Fibroblast of lung (primary cell): ENCODE measurements at regions not wholly inside any gene's neighbourhood (a gene's known extent, or its start where the extent isn't known, plus 50 kb on each side); places are given as distances from the start of the nearest gene placed in this dataset.
A peak's percentile ranks its signal among the peaks of the same experiment; 100 is the strongest.
"Not testable (repeated sequence)": the region's sequence is repeated elsewhere in the genome, so short reads cannot be mapped to it uniquely, and the experiment has no call there.

Experiments used
- DNase-seq, 2 donors: peaks; one replicate each; pipeline versions ENCODE4 v3.0.0 to v3.0.0-alpha.2; 2010; ENCODE audit warnings: low read depth in 2 of 2
- H2AFZ ChIP-seq: 2 replicates; pipeline ENCODE4 v1.5.1; 2012; ENCODE audit warnings: low read length, control low read depth, inconsistent platforms
- H3K27ac ChIP-seq: 2 replicates; pipeline ENCODE4 v1.5.1; 2011; ENCODE audit warnings: low read length, control low read depth; ENCODE audit not compliant: insufficient read depth
- H3K27me3 ChIP-seq: 2 replicates; pipeline ENCODE4 v1.5.1; 2011; ENCODE audit warnings: mild to moderate bottlenecking, low read length; ENCODE audit not compliant: control insufficient read depth, insufficient read depth
- H3K36me3 ChIP-seq: 2 replicates; pipeline ENCODE4 v1.5.1; 2011; ENCODE audit warnings: low read length; ENCODE audit not compliant: control insufficient read depth, insufficient read depth
- H3K4me1 ChIP-seq: 2 replicates; pipeline ENCODE4 v1.5.1; 2011; ENCODE audit warnings: low read length; ENCODE audit not compliant: control insufficient read depth, insufficient read depth; ENCODE audit errors: extremely low read depth
- H3K4me2 ChIP-seq: 2 replicates; pipeline ENCODE4 v1.5.1; 2011; ENCODE audit warnings: low read length, control low read depth; ENCODE audit not compliant: insufficient read depth; ENCODE audit errors: extremely low read depth
- H3K4me3 ChIP-seq, 4 experiments: fragments of 200-600 bp in 1 of 4; sonication (generic) in 1 of 4; replicated peaks in 1 of 4; 2 replicates each; pipeline ENCODE4 v1.5.1; 2011 to 2016; ENCODE audit warnings: low read length in 4 of 4, low read depth in 3 of 4, mild to moderate bottlenecking in 3 of 4, control low read depth in 2 of 4, inconsistent platforms in 1 of 4, mixed read lengths in 1 of 4; ENCODE audit not compliant: insufficient read depth in 1 of 4; ENCODE audit errors: control extremely low read depth in 1 of 4
- H3K79me2 ChIP-seq: 2 replicates; pipeline ENCODE4 v1.5.1; 2012; ENCODE audit warnings: mild to moderate bottlenecking, low read length, inconsistent platforms; ENCODE audit not compliant: control insufficient read depth, insufficient read depth
- H3K9ac ChIP-seq: 2 replicates; pipeline ENCODE4 v1.5.1; 2011; ENCODE audit warnings: mild to moderate bottlenecking, low read length, control low read depth; ENCODE audit not compliant: insufficient read depth
- H3K9me3 ChIP-seq: 2 replicates; pipeline ENCODE4 v1.5.1; 2012; ENCODE audit warnings: low read depth, low read length; ENCODE audit not compliant: control insufficient read depth, insufficient read depth
- H4K20me1 ChIP-seq: 2 replicates; pipeline ENCODE4 v1.5.1; 2011; ENCODE audit warnings: low read length; ENCODE audit not compliant: control insufficient read depth, insufficient read depth; ENCODE audit errors: extremely low read depth
- EZH2 ChIP-seq: IDR thresholded peaks from 2 replicates; pipeline ENCODE4 v1.5.1; 2012; ENCODE audit warnings: low read length, control low read depth, mild to moderate bottlenecking; ENCODE audit errors: missing control alignments
- TF ChIP-seq, protein P1 (sequence below), 2 donors: IDR thresholded peaks in 1 of 2; conservative IDR thresholded peaks in 1 of 2; 1 replicate in 1 of 2; 2 replicates in 1 of 2; pipeline ENCODE4 v1.5.1; 2011 to 2012; ENCODE audit warnings: low read length in 2 of 2, control low read depth in 1 of 2, inconsistent platforms in 1 of 2, low read depth in 1 of 2, mild to moderate bottlenecking in 1 of 2

DNA sequence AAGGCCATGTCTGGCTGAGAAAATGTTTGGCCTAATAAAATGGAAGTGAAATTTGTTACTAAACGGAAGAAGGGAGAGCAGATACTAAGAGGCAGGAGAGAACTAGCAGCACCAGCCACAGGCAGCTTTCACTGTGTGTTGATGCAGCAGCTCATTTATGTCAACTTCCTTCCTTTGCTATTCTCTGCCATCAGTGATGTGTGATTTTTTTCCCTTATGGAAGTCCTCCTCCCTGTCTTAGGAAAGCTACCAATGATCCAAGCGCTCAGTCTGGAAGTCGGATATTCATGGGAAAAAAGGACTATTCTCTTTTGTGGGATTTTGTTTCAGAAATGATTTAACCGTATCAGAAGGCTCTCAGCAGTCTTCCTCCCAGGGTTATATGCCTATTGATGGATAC is 1629.2 kb downstream of the CDH8 start:
- no peak overlapping the region for H3K4me3 ChIP-seq
- no peaks in the 10 kb centered on the region for H4K20me1 ChIP-seq
- H2AFZ ChIP-seq, result no peak overlapping the region
- no peaks in the 10 kb centered on the region for H3K4me1 ChIP-seq
- DNase-seq, result no peak
- H3K4me2 ChIP-seq, result no peak overlapping the region
- H3K27ac ChIP-seq, result no peak overlapping the region
- TF ChIP-seq EZH2, result no peak
- TF ChIP-seq, protein P1, sequence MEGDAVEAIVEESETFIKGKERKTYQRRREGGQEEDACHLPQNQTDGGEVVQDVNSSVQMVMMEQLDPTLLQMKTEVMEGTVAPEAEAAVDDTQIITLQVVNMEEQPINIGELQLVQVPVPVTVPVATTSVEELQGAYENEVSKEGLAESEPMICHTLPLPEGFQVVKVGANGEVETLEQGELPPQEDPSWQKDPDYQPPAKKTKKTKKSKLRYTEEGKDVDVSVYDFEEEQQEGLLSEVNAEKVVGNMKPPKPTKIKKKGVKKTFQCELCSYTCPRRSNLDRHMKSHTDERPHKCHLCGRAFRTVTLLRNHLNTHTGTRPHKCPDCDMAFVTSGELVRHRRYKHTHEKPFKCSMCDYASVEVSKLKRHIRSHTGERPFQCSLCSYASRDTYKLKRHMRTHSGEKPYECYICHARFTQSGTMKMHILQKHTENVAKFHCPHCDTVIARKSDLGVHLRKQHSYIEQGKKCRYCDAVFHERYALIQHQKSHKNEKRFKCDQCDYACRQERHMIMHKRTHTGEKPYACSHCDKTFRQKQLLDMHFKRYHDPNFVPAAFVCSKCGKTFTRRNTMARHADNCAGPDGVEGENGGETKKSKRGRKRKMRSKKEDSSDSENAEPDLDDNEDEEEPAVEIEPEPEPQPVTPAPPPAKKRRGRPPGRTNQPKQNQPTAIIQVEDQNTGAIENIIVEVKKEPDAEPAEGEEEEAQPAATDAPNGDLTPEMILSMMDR (conservative IDR thresholded peaks at IDR 0.05 in 1 of 2, IDR thresholded peaks at IDR 0.05 in 1 of 2; ENCODE audit: low read depth in 1 of 2, low read length in 2 of 2), result no peak
- H3K9me3 ChIP-seq, result no peaks in the 10 kb centered on the region
- no peaks in the 10 kb centered on the region for H3K36me3 ChIP-seq
- H3K27me3 ChIP-seq, result no peaks in the 10 kb centered on the region
- no peak overlapping the region for H3K9ac ChIP-seq
- no peaks in the 10 kb centered on the region for H3K79me2 ChIP-seq

DNA sequence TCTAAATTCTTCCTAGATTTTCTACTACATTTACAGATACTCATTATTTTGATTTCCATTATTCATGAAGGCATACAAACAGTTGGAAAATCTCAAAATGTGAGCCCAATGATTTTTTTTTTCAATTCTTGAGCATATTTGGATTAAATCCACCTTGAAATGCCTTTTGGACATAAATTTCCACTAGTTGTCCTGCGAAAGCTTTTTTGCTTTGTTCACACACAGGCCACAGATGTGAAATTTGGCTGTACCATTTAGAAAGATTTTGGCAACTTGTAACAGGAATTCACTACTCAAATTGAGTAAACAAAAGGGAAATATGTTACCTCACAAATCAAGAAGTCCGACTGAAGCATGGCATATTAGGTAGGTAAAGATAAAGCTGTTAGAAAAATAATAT is 1631.0 kb downstream of the CDH8 start:
- no peaks in the 10 kb centered on the region for H3K27me3 ChIP-seq
- no peaks in the 10 kb centered on the region for H3K4me1 ChIP-seq
- no peaks in the 10 kb centered on the region for H3K36me3 ChIP-seq
- H4K20me1 ChIP-seq, result no peaks in the 10 kb centered on the region
- no peaks in the 10 kb centered on the region for H3K9me3 ChIP-seq
- H3K79me2 ChIP-seq, result no peaks in the 10 kb centered on the region
- H3K4me3 ChIP-seq, result no peak overlapping the region
- no peak for DNase-seq
- TF ChIP-seq, protein P1 (conservative IDR thresholded peaks at IDR 0.05 in 1 of 2, IDR thresholded peaks at IDR 0.05 in 1 of 2; ENCODE audit: low read depth in 1 of 2, low read length in 2 of 2), result no peak
- TF ChIP-seq EZH2, result no peak
- H3K9ac ChIP-seq, result no peak overlapping the region
- H3K27ac ChIP-seq, result no peak overlapping the region
- no peak overlapping the region for H3K4me2 ChIP-seq
- H2AFZ ChIP-seq, result no peak overlapping the region

DNA sequence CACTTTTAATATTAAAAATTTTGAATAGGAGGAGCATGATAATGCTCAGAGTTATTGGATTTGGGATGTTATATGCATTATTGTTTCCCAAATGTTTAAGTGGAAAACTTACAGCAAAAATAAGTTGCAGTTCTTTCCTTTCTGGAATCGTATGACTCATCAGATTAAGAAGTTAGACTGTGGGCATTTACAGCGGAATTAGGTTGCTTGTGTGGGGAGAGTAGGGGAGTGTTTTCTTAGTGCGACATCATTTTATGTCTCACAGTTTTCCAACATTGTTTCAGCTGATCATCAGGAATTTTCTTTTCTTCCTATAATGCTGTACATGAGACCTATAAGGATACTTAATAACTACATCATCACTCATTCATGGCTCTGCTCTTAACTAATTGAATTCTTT is 1631.8 kb downstream of the CDH8 start:
- Histone ChIP-seq H3K27ac (no peak overlapping the region), H3K36me3 (no peaks in the 10 kb centered on the region), H3K4me2 (no peak overlapping the region), H3K4me1 (no peaks in the 10 kb centered on the region), H2AFZ (no peak overlapping the region), H3K9me3 (no peaks in the 10 kb centered on the region), H3K4me3 (no peak overlapping the region), H3K27me3 (no peaks in the 10 kb centered on the region), H3K9ac (no peak overlapping the region), H4K20me1 (no peaks in the 10 kb centered on the region), H3K79me2 (no peaks in the 10 kb centered on the region)
- TF ChIP-seq, protein P1 (conservative IDR thresholded peaks at IDR 0.05 in 1 of 2, IDR thresholded peaks at IDR 0.05 in 1 of 2; ENCODE audit: low read depth in 1 of 2, low read length in 2 of 2), result no peak
- no peak for TF ChIP-seq EZH2
- peak in 1 of 2 donors; percentile 30 for DNase-seq

DNA sequence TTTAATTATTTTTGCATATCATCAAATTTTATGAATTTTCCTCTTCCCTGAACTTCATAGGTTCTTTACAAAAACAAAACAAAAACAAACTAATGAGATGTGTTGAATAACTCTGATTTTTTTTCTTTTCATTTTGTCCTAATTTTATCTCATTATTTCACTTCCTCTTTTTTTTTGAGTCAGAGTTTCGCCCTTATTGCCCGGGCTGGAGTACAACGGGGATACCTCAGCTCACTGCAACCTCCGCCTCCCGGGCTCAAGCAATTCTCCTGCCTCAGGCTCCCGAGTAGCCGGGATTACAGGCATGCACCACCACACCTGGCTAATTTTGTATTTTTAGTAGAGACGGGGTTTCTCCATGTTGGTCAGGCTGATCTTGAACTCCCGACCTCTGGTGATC is 1633.3 kb downstream of the CDH8 start:
- H3K79me2 ChIP-seq, H3K36me3 ChIP-seq, H4K20me1 ChIP-seq, H2AFZ ChIP-seq, H3K27me3 ChIP-seq, H3K4me1 ChIP-seq, DNase-seq, H3K9ac ChIP-seq, H3K27ac ChIP-seq, H3K4me2 ChIP-seq, H3K9me3 ChIP-seq, H3K4me3 ChIP-seq: not testable (repeated sequence)
